Fibroblast of lung (primary cell): ENCODE measurements at regions not wholly inside any gene's neighbourhood (a gene's known extent, or its start where the extent isn't known, plus 50 kb on each side); places are given as distances from the start of the nearest gene placed in this dataset.

Experiments used
- DNase-seq, 2 donors: peaks; one replicate each; pipeline versions ENCODE4 v3.0.0 to v3.0.0-alpha.2; 2010; ENCODE audit warnings: low read depth in 2 of 2
- H2AFZ ChIP-seq: 2 replicates; pipeline ENCODE4 v1.5.1; 2012; ENCODE audit warnings: low read length, control low read depth, inconsistent platforms
- H3K27ac ChIP-seq: 2 replicates; pipeline ENCODE4 v1.5.1; 2011; ENCODE audit warnings: low read length, control low read depth; ENCODE audit not compliant: insufficient read depth
- H3K27me3 ChIP-seq: 2 replicates; pipeline ENCODE4 v1.5.1; 2011; ENCODE audit warnings: mild to moderate bottlenecking, low read length; ENCODE audit not compliant: control insufficient read depth, insufficient read depth
- H3K36me3 ChIP-seq: 2 replicates; pipeline ENCODE4 v1.5.1; 2011; ENCODE audit warnings: low read length; ENCODE audit not compliant: control insufficient read depth, insufficient read depth
- H3K4me1 ChIP-seq: 2 replicates; pipeline ENCODE4 v1.5.1; 2011; ENCODE audit warnings: low read length; ENCODE audit not compliant: control insufficient read depth, insufficient read depth; ENCODE audit errors: extremely low read depth
- H3K4me2 ChIP-seq: 2 replicates; pipeline ENCODE4 v1.5.1; 2011; ENCODE audit warnings: low read length, control low read depth; ENCODE audit not compliant: insufficient read depth; ENCODE audit errors: extremely low read depth
- H3K4me3 ChIP-seq, 4 experiments: fragments of 200-600 bp in 1 of 4; sonication (generic) in 1 of 4; replicated peaks in 1 of 4; 2 replicates each; pipeline ENCODE4 v1.5.1; 2011 to 2016; ENCODE audit warnings: low read length in 4 of 4, low read depth in 3 of 4, mild to moderate bottlenecking in 3 of 4, control low read depth in 2 of 4, inconsistent platforms in 1 of 4, mixed read lengths in 1 of 4; ENCODE audit not compliant: insufficient read depth in 1 of 4; ENCODE audit errors: control extremely low read depth in 1 of 4
- H3K79me2 ChIP-seq: 2 replicates; pipeline ENCODE4 v1.5.1; 2012; ENCODE audit warnings: mild to moderate bottlenecking, low read length, inconsistent platforms; ENCODE audit not compliant: control insufficient read depth, insufficient read depth
- H3K9ac ChIP-seq: 2 replicates; pipeline ENCODE4 v1.5.1; 2011; ENCODE audit warnings: mild to moderate bottlenecking, low read length, control low read depth; ENCODE audit not compliant: insufficient read depth
- H3K9me3 ChIP-seq: 2 replicates; pipeline ENCODE4 v1.5.1; 2012; ENCODE audit warnings: low read depth, low read length; ENCODE audit not compliant: control insufficient read depth, insufficient read depth
- H4K20me1 ChIP-seq: 2 replicates; pipeline ENCODE4 v1.5.1; 2011; ENCODE audit warnings: low read length; ENCODE audit not compliant: control insufficient read depth, insufficient read depth; ENCODE audit errors: extremely low read depth
- CTCF ChIP-seq, 2 donors: IDR thresholded peaks in 1 of 2; conservative IDR thresholded peaks in 1 of 2; 1 replicate in 1 of 2; 2 replicates in 1 of 2; pipeline ENCODE4 v1.5.1; 2011 to 2012; ENCODE audit warnings: low read length in 2 of 2, control low read depth in 1 of 2, inconsistent platforms in 1 of 2, low read depth in 1 of 2, mild to moderate bottlenecking in 1 of 2
- EZH2 ChIP-seq: IDR thresholded peaks from 2 replicates; pipeline ENCODE4 v1.5.1; 2012; ENCODE audit warnings: low read length, control low read depth, mild to moderate bottlenecking; ENCODE audit errors: missing control alignments

GRCh38 chrX:25219480-25219879 lies 203.7 kb upstream of the ARX start:
- H3K36me3 ChIP-seq = no peaks in the 10 kb centered on the region
- H3K4me2 ChIP-seq = no peak overlapping the region
- no peaks in the 10 kb centered on the region for H3K79me2 ChIP-seq
- H3K27ac ChIP-seq = no peak overlapping the region
- H3K4me1 ChIP-seq = no peaks in the 10 kb centered on the region
- no peaks in the 10 kb centered on the region for H3K27me3 ChIP-seq
- no peak overlapping the region for H2AFZ ChIP-seq
- no peak for TF ChIP-seq EZH2
- TF ChIP-seq CTCF (conservative IDR thresholded peaks at IDR 0.05 in 1 of 2, IDR thresholded peaks at IDR 0.05 in 1 of 2; ENCODE audit: low read depth in 1 of 2, low read length in 2 of 2) = no peak
- DNase-seq = no peak
- no peaks in the 10 kb centered on the region for H4K20me1 ChIP-seq
- H3K9me3 ChIP-seq = no peaks in the 10 kb centered on the region
- H3K9ac ChIP-seq = no peak overlapping the region
- no peak overlapping the region for H3K4me3 ChIP-seq

- no peak for DNase-seq
- no peaks in the 10 kb centered on the region for H3K27me3 ChIP-seq
- H2AFZ ChIP-seq = no peak overlapping the region
- no peaks in the 10 kb centered on the region for H3K4me1 ChIP-seq
- H4K20me1 ChIP-seq = no peaks in the 10 kb centered on the region
- H3K27ac ChIP-seq = no peak overlapping the region
- H3K4me2 ChIP-seq = no peak overlapping the region
- no peaks in the 10 kb centered on the region for H3K36me3 ChIP-seq
- no peak overlapping the region for H3K4me3 ChIP-seq
- H3K9me3 ChIP-seq = no peaks in the 10 kb centered on the region
- TF ChIP-seq CTCF (conservative IDR thresholded peaks at IDR 0.05 in 1 of 2, IDR thresholded peaks at IDR 0.05 in 1 of 2; ENCODE audit: low read depth in 1 of 2, low read length in 2 of 2) = no peak
- TF ChIP-seq EZH2 = no peak
- no peaks in the 10 kb centered on the region for H3K79me2 ChIP-seq
- no peak overlapping the region for H3K9ac ChIP-seq
These were observed 197.8 kb upstream of the ARX start for GRCh38 chrX:25213611-25214010.

GRCh38 chrX:25207803-25208475 lies 192.2 kb upstream of the ARX start:
- H3K4me1 ChIP-seq = no peaks in the 10 kb centered on the region
- H3K4me3 ChIP-seq = no peak overlapping the region
- no peak for DNase-seq
- no peaks in the 10 kb centered on the region for H3K36me3 ChIP-seq
- no peak overlapping the region for H2AFZ ChIP-seq
- H3K27me3 ChIP-seq = no peaks in the 10 kb centered on the region
- no peak overlapping the region for H3K4me2 ChIP-seq
- no peak overlapping the region for H3K9ac ChIP-seq
- no peaks in the 10 kb centered on the region for H3K79me2 ChIP-seq
- no peaks in the 10 kb centered on the region for H4K20me1 ChIP-seq
- H3K27ac ChIP-seq = no peak overlapping the region
- TF ChIP-seq EZH2 = no peak
- TF ChIP-seq CTCF (conservative IDR thresholded peaks at IDR 0.05 in 1 of 2, IDR thresholded peaks at IDR 0.05 in 1 of 2; ENCODE audit: low read depth in 1 of 2, low read length in 2 of 2) = no peak
- H3K9me3 ChIP-seq = no peaks in the 10 kb centered on the region
